MCF 10A (cell line): ENCODE measurements at regions not wholly inside any gene's neighbourhood (a gene's known extent, or its start where the extent isn't known, plus 50 kb on each side); places are given as distances from the start of the nearest gene placed in this dataset.

Experiments used
- BruUV-seq: library from RNA; stranded (reverse); fragments of 400-500 nt; replicated peaks from 2 replicates; lab custom pipeline; 2021; lab: Mats Ljungman, UMichigan
- CTCF ChIA-PET: fragments of 300-600 bp; sonication (Branson Sonifier 250); formaldehyde crosslinking; extraction: SDS; loops from one replicate; lab custom pipeline; 2021; ENCODE audit warnings: antibody characterized with exemption, inconsistent platforms; lab: Yijun Ruan, JAX
- POLR2A ChIA-PET: fragments of 300-600, 350-650 bp; sonication (Branson Sonifier 250); formaldehyde crosslinking; extraction: SDS; loops from one replicate; lab custom pipeline; 2020; ENCODE audit warnings: antibody characterized with exemption, inconsistent platforms; lab: Yijun Ruan, JAX
- DNase-seq: peaks from one replicate; pipeline ENCODE4 v3.0.0-alpha.2; 2018; ENCODE audit not compliant: unreplicated experiment
- H3K27ac Mint-ChIP-seq: one replicate; pipeline ENCODE4 v1.8.0; 2022; ENCODE audit warnings: mild to moderate bottlenecking, low read depth, mixed read lengths; ENCODE audit not compliant: unreplicated experiment
- H3K27me3 Mint-ChIP-seq: one replicate; pipeline ENCODE4 v1.8.0; 2022; ENCODE audit warnings: mixed read lengths; ENCODE audit not compliant: insufficient read depth, unreplicated experiment
- H3K36me3 Mint-ChIP-seq: one replicate; pipeline ENCODE4 v1.8.0; 2022; ENCODE audit warnings: mild to moderate bottlenecking, moderate library complexity, mixed read lengths; ENCODE audit not compliant: insufficient read depth, unreplicated experiment
- H3K4me1 Mint-ChIP-seq: one replicate; pipeline ENCODE4 v1.8.0; 2022; ENCODE audit warnings: mixed read lengths; ENCODE audit not compliant: insufficient read depth, unreplicated experiment
- H3K4me3 Mint-ChIP-seq: one replicate; pipeline ENCODE4 v1.8.0; 2022; ENCODE audit warnings: mild to moderate bottlenecking, moderate library complexity, mixed read lengths; ENCODE audit not compliant: unreplicated experiment
- H3K9me3 Mint-ChIP-seq: one replicate; pipeline ENCODE4 v1.8.0; 2022; ENCODE audit warnings: mixed read lengths; ENCODE audit not compliant: unreplicated experiment
- intact Hi-C: fragments of 100-400 bp; cut with micrococcal nuclease; formaldehyde crosslinking; loops from 2 replicates; pipeline ENCODE4 v1.14.1; 2022
- TF ChIP-seq, protein P1 (sequence below): fragments of 200-600 bp; IDR thresholded peaks from one replicate; pipeline ENCODE4 v1.8.0; 2022; ENCODE audit warnings: antibody characterized with exemption, mild to moderate bottlenecking; ENCODE audit not compliant: unreplicated experiment

DNA sequence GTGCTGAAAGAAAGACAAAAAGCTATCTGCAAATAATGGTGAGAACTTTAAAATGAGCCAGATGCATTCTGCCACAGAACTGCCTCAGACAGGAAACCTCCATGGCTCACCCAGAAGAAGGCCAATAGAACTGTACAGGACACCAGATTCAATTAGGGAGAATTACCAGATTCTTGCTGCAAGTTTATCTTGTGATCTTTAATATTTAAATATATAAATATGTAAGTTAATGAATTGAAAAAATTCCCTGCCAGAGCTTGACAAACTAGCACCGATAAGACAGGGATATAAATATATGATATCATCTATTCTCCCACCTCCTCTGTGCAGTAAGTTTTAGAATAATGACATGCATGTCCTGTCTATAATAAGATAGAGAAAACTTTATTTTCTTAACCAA lies 252.8 kb downstream of the PLK2 start:
- H3K36me3 Mint-ChIP-seq: peaks cover 5% of the 10 kb centered on the region
- peaks cover 5% of the 10 kb centered on the region for H3K4me1 Mint-ChIP-seq
- intact Hi-C loops: no loop called here
- BruUV-seq: no TSS peak
- ChIA-PET POLR2A (no interaction called here), CTCF (interaction anchor here (0.5 kb wide), 1 partner anchor 270 kb away, joined by 5 read pairs; no protein-coding TSS in a partner anchor)
- H3K4me3 Mint-ChIP-seq: no peak overlapping the region
- H3K9me3 Mint-ChIP-seq: no peaks in the 10 kb centered on the region
- no peaks in the 10 kb centered on the region for H3K27me3 Mint-ChIP-seq
- no peak overlapping the region for H3K27ac Mint-ChIP-seq
- TF ChIP-seq, protein P1, sequence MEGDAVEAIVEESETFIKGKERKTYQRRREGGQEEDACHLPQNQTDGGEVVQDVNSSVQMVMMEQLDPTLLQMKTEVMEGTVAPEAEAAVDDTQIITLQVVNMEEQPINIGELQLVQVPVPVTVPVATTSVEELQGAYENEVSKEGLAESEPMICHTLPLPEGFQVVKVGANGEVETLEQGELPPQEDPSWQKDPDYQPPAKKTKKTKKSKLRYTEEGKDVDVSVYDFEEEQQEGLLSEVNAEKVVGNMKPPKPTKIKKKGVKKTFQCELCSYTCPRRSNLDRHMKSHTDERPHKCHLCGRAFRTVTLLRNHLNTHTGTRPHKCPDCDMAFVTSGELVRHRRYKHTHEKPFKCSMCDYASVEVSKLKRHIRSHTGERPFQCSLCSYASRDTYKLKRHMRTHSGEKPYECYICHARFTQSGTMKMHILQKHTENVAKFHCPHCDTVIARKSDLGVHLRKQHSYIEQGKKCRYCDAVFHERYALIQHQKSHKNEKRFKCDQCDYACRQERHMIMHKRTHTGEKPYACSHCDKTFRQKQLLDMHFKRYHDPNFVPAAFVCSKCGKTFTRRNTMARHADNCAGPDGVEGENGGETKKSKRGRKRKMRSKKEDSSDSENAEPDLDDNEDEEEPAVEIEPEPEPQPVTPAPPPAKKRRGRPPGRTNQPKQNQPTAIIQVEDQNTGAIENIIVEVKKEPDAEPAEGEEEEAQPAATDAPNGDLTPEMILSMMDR: no peak
- no peak for DNase-seq

DNA sequence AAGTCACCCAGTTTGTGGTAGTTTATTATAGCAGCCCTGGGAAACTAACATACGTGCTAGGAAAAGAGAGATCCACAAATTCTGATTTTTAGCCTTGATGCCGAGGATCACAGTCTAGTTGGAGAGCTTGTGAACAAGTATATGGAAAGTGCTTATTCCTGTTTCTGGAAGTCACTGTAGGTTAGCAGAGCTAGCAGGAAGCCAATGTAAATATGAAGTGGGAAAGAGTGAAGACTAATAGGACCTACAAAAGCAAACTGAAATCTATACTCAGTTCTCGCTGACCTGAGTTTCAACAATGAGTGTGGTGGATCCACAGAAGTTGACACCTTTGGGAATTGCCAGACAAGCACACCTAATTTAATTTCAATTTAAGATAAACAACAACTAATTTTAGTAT lies 254.9 kb downstream of the PLK2 start:
- TF ChIP-seq, protein P1: no peak
- ChIA-PET CTCF (interaction anchor here (1.1 kb wide), 1 partner anchor 256 kb away, joined by 3 read pairs; no protein-coding TSS in a partner anchor), POLR2A (interaction anchor here (0.7 to 1.6 kb wide), 3 partner anchors 16 to 242 kb away, joined by 3 to 4 read pairs (median 3); no protein-coding TSS in a partner anchor)
- Mint-ChIP-seq H3K27ac (no peak overlapping the region), H3K9me3 (no peaks in the 10 kb centered on the region), H3K4me1 (peaks cover 7% of the 10 kb centered on the region), H3K4me3 (no peak overlapping the region), H3K27me3 (no peaks in the 10 kb centered on the region), H3K36me3 (peaks cover 5% of the 10 kb centered on the region)
- no peak for DNase-seq
- BruUV-seq: no TSS peak
- intact Hi-C loops: no loop called here

DNA sequence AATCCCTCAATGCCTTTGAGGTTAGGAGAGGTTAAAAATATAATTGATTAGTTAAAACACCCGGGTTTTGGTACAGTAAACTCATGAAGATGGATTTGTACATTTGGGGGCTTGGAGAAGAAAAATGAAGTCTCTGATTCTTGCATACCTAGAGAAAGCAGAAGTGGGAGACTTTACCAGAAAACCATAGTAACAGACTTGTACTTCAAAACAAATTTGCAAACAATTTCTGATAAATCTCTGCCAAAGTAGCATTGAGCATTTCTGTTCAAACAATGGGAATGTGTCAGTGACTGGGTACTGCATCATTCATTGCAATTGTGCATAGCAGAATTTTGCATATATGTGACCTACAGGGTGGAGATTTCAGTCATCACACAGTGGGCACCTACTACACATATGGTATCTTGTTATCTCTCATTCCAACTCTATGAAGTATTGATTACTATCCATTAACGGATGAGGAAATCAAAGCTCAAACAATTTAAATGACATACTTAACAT lies 256.9 kb downstream of the PLK2 start:
- H3K27me3 Mint-ChIP-seq: no peaks in the 10 kb centered on the region

More for the DNA sequence above, 256.9 kb downstream of the PLK2 start:
- TF ChIP-seq, protein P1: no peak
- DNase-seq: no peak
- no peaks in the 10 kb centered on the region for H3K9me3 Mint-ChIP-seq
- H3K4me1 Mint-ChIP-seq: peaks cover 7% of the 10 kb centered on the region
- CTCF ChIA-PET: interaction anchor here (0.5 to 1.3 kb wide), 4 partner anchors 22 to 920 kb away, joined by 3 to 6 read pairs (median 4); no protein-coding TSS in a partner anchor
- no peak overlapping the region for H3K27ac Mint-ChIP-seq
- peaks cover 5% of the 10 kb centered on the region for H3K36me3 Mint-ChIP-seq
- no TSS peak for BruUV-seq
- no peak overlapping the region for H3K4me3 Mint-ChIP-seq
- intact Hi-C loops: no loop called here
- POLR2A ChIA-PET: interaction anchor here (0.6 to 2.6 kb wide), 3 partner anchors 16 to 527 kb away, joined by 3 to 8 read pairs (median 3); no protein-coding TSS in a partner anchor
